ENCODE measurements at regions not wholly inside any gene's neighbourhood (a gene's known extent, or its start where the extent isn't known, plus 50 kb on each side); places are given as distances from the start of the nearest gene placed in this dataset.

DNA sequence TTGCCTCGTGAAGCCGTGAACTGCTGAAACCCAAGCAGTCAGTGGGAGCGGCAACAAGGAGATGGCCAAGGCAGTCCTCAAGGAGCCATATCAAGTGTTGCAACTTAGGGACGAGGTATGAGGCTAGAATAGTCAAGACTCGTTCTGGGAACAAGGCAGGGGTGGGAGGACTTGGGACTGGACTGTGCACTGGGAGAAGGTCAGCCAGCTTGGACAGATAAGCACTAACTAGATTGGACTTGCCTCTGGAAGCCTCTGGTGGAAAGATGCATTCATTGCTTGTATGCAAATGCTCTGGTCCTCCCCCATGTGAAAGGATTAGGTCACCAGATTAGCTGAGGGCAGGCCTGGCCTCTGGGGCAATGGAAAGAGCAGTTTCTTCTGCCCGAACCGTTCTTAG is 123.3 kb upstream of the CTNNB1 start:
- Histone ChIP-seq H3K36me3 (ENCODE audit: insufficient read depth, low read length) (no peaks in the 10 kb centered on the region), H2AFZ (ENCODE audit: low read length) (no peak overlapping the region), H3K9me3 (ENCODE audit: low read length) (no peaks in the 10 kb centered on the region), H3K79me2 (ENCODE audit: insufficient read depth, low read depth, low read length) (no peaks in the 10 kb centered on the region), H4K20me1 (ENCODE audit: insufficient read depth, low read length) (no peaks in the 10 kb centered on the region), H3K27ac (ENCODE audit: low read depth, low read length, poor library complexity, severe bottlenecking) (no peak overlapping the region), H3K4me3 (ENCODE audit: low read depth, low read length, poor library complexity, severe bottlenecking) (no peak overlapping the region), H3K4me1 (ENCODE audit: insufficient read depth, low read length, poor library complexity, severe bottlenecking) (no peaks in the 10 kb centered on the region), H3K4me2 (ENCODE audit: low read length) (no peak overlapping the region), H3K9me2 (ENCODE audit: insufficient read depth, low read length) (no peaks in the 10 kb centered on the region)
- CTCF ChIA-PET (ENCODE audit: unreplicated experiment) = no interaction called here
- TF ChIP-seq, protein P1, sequence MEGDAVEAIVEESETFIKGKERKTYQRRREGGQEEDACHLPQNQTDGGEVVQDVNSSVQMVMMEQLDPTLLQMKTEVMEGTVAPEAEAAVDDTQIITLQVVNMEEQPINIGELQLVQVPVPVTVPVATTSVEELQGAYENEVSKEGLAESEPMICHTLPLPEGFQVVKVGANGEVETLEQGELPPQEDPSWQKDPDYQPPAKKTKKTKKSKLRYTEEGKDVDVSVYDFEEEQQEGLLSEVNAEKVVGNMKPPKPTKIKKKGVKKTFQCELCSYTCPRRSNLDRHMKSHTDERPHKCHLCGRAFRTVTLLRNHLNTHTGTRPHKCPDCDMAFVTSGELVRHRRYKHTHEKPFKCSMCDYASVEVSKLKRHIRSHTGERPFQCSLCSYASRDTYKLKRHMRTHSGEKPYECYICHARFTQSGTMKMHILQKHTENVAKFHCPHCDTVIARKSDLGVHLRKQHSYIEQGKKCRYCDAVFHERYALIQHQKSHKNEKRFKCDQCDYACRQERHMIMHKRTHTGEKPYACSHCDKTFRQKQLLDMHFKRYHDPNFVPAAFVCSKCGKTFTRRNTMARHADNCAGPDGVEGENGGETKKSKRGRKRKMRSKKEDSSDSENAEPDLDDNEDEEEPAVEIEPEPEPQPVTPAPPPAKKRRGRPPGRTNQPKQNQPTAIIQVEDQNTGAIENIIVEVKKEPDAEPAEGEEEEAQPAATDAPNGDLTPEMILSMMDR (conservative IDR thresholded peaks at IDR 0.05; ENCODE audit: low read length) = no peak
- no peak for TF ChIP-seq EZH2phosphoT487 (IDR thresholded peaks at IDR 0.05; ENCODE audit: borderline replicate concordance, low read depth, low read length)
- intact Hi-C loops (cut with micrococcal nuclease; ENCODE audit: unreplicated experiment) = no loop called here
- no peak for DNase-seq (ENCODE audit: low spot score)
- POLR2A ChIA-PET = no interaction called here
- BruUV-seq (replicated peaks) = no TSS peak

DNA sequence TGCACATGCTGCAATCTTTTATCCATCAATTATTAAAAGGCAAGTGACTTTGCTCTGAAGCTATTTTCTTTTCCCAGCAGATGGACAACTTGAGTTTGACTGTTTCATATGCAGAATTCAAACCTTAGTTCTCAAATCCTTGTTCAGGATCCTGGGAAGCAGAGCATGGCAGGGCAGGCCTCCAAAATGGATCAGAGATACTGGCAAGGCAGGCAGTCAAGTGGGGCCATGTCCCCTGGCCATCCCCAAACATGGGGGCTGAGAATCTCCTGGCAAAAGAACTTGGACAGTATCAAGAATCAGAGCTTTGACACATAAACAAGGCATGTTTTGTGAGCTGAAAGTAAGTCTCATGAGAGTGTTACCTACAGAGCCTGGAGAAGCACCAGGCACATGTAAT is 122.9 kb upstream of the CTNNB1 start:
- ChIA-PET CTCF (ENCODE audit: unreplicated experiment) (no interaction called here), POLR2A (no interaction called here)
- H4K20me1 ChIP-seq (ENCODE audit: insufficient read depth, low read length) = no peaks in the 10 kb centered on the region
- intact Hi-C loops (cut with micrococcal nuclease; ENCODE audit: unreplicated experiment) = no loop called here
- no peak overlapping the region for H3K4me3 ChIP-seq (ENCODE audit: low read depth, low read length, poor library complexity, severe bottlenecking)
- H2AFZ ChIP-seq (ENCODE audit: low read length) = no peak overlapping the region
- no peaks in the 10 kb centered on the region for H3K36me3 ChIP-seq (ENCODE audit: insufficient read depth, low read length)
- H3K4me2 ChIP-seq (ENCODE audit: low read length) = no peak overlapping the region
- no peaks in the 10 kb centered on the region for H3K9me2 ChIP-seq (ENCODE audit: insufficient read depth, low read length)
- no TSS peak for BruUV-seq (replicated peaks)
- DNase-seq (ENCODE audit: low spot score) = no peak
- no peak for TF ChIP-seq EZH2phosphoT487 (IDR thresholded peaks at IDR 0.05; ENCODE audit: borderline replicate concordance, low read depth, low read length)
- TF ChIP-seq, protein P1 (conservative IDR thresholded peaks at IDR 0.05; ENCODE audit: low read length) = no peak
- H3K9me3 ChIP-seq (ENCODE audit: low read length) = no peaks in the 10 kb centered on the region
- no peaks in the 10 kb centered on the region for H3K79me2 ChIP-seq (ENCODE audit: insufficient read depth, low read depth, low read length)
- H3K27ac ChIP-seq (ENCODE audit: low read depth, low read length, poor library complexity, severe bottlenecking) = no peak overlapping the region
- H3K4me1 ChIP-seq (ENCODE audit: insufficient read depth, low read length, poor library complexity, severe bottlenecking) = no peaks in the 10 kb centered on the region

DNA sequence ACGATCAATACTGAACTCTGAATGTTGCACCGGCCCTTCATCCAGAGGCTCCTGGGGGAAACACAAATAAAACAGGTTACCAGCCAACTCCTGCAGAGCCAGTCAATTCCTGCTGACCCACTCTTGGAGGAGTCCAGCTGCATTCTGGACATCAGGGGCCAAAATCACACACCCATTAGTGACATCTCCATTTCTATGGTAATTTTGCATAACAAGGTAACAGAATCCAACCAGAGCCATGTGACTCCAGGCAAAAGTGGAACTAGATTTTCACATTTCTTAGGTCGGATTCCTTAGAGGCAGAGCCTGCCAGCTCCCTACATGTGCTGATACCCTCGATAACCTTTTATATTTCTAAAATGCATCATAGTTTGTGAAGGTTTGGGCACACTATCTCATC is 119.2 kb upstream of the CTNNB1 start:
- no peaks in the 10 kb centered on the region for H4K20me1 ChIP-seq (ENCODE audit: insufficient read depth, low read length)
- BruUV-seq (replicated peaks) = no TSS peak
- DNase-seq (ENCODE audit: low spot score) = no peak
- ChIA-PET CTCF (ENCODE audit: unreplicated experiment) (interaction anchor here (0.6 kb wide), 1 partner anchor 1364 kb away, joined by 3 read pairs; no protein-coding TSS in a partner anchor), POLR2A (no interaction called here)
- H3K4me3 ChIP-seq (ENCODE audit: low read depth, low read length, poor library complexity, severe bottlenecking) = no peak overlapping the region
- no peaks in the 10 kb centered on the region for H3K36me3 ChIP-seq (ENCODE audit: insufficient read depth, low read length)
- H3K4me2 ChIP-seq (ENCODE audit: low read length) = no peak overlapping the region
- H3K27ac ChIP-seq (ENCODE audit: low read depth, low read length, poor library complexity, severe bottlenecking) = no peak overlapping the region
- intact Hi-C loops (cut with micrococcal nuclease; ENCODE audit: unreplicated experiment) = no loop called here
- no peaks in the 10 kb centered on the region for H3K9me2 ChIP-seq (ENCODE audit: insufficient read depth, low read length)
- no peaks in the 10 kb centered on the region for H3K79me2 ChIP-seq (ENCODE audit: insufficient read depth, low read depth, low read length)
- H3K9me3 ChIP-seq (ENCODE audit: low read length) = no peaks in the 10 kb centered on the region
- H2AFZ ChIP-seq (ENCODE audit: low read length) = no peak overlapping the region
- TF ChIP-seq, protein P1 (conservative IDR thresholded peaks at IDR 0.05; ENCODE audit: low read length) = no peak
- TF ChIP-seq EZH2phosphoT487 (IDR thresholded peaks at IDR 0.05; ENCODE audit: borderline replicate concordance, low read depth, low read length) = no peak
- no peaks in the 10 kb centered on the region for H3K4me1 ChIP-seq (ENCODE audit: insufficient read depth, low read length, poor library complexity, severe bottlenecking)

All from OCI-LY7 (cell line).